ENCODE measurements at regions not wholly inside any gene's neighbourhood (a gene's known extent, or its start where the extent isn't known, plus 50 kb on each side); places are given as distances from the start of the nearest gene placed in this dataset.
A peak's percentile ranks its signal among the peaks of the same experiment; 100 is the strongest.

DNA sequence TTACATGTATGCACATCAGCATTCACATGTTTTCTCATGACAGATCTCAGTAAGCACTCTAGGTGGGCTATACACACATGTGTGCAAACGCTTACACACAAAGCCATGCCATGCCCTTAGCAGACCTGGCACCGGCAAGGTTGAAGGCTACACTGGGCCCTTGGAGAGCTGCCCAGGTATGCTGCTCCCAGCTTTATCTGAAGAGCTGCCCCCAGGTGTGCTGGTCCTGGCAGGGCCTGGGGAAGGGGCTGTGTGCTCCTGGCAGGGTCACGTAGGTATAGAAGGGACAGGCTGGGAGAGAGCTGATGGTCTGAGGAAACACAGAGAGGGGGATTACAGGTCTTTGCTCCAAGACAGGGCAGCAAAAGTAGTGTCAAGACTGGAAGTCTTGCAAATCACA lies 146.7 kb upstream of the VANGL1 start:
- DNase-seq (ENCODE audit: extremely low read depth, low read depth), result no peak

DNA sequence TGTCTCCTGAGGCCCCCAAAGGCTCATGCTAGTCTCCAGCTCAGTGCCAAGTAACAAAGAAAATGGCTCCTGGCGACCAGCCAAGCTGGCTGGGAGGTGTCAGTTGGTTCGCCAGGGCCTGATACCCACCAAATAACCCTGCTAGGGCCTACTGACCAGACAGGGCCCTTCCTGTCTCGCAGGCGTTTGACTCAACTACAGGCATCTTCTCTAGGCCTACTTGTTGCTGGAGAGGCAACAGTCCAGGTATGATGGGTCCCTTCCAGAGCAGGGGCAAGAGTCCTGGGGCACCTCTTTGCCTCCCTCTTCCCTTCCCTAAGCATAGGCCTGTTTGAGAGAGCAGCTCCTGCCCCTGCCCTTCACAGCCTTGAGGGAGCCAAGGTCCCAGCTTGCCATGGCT lies 147.9 kb upstream of the VANGL1 start:
- no peak for DNase-seq (ENCODE audit: extremely low read depth, low read depth)

DNA sequence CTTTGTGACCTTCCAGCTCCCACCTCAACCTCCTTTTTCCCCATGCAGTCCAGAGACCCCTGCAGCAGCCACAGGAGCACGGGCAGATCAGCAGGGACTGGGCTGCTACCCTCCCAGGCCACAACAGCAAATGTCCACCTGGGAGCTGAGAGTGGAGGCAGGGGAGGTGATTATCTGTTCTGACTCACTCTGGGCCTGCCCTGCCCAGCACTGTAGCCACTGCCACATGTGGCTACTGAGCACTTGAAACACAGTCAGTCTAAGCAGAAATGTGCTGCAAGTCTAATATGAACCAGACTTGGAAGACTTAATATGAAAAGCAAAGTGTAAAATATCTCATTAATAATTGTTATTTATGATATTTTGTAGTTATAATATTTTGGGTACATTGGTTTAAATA lies 148.9 kb upstream of the VANGL1 start:
- no peak for DNase-seq (ENCODE audit: extremely low read depth, low read depth)

DNA sequence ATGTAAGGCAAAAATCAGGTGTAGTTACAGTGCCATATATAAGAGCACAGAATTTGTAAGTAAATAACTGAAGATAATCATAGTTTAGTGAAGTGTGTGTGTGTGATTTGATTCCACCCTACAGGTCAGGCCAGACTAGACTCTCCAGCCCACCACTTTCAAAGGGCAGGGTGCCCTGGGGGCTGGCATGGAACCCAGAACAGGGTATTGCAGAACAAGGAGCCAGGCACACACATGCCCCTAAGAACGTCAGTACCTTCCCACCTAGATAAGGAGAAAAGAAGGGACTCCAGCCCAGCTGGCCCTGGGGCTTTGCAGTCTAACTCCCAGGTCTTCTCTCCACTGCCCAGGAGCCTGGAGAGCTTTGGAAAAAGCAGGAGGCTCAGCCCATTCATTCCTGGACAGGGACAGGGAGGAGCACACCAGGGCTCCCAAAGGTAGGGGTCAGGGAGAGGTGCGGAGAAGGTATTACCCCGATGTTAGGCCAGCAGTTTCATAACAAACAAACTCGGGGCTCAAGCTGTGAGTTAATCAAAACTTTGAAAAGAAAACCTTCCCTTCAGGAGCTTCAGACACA lies 149.7 kb upstream of the VANGL1 start:
- no peak for DNase-seq (ENCODE audit: extremely low read depth, low read depth)

DNA sequence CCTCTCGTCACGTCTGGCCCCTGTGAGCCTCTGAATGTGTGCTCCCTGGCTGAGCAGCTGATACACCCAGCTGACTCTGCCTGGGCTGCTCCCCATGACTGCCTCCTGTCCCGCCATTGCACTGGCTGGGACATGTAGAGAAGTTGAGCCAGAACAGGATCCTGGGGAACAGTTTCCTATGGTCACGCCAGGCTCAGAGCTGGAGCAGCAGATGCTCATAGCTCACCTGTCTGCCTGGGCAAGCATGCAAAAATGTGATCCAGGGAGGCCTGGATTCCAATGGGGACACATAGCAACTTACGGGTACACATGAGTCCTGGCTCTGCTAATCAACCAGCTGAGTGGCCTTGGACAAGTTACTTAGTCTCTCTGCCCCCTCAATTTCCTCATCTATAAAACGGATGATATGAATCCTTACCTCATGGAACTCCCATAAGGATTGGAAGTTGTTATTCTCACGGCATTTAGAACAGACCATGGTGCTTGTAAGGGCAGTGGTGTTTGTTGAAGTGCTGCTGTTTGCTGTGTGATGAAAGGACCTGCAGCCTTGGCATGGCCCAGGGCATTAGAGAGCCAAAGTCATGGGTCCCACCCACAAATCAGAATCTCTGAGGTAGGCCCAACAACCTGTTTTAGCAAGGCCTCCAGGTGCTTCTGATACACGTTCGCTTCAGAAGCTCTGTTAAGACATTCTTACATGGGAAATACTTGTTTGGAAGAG lies 150.3 kb upstream of the VANGL1 start:
- no peak for DNase-seq (ENCODE audit: extremely low read depth, low read depth)

DNA sequence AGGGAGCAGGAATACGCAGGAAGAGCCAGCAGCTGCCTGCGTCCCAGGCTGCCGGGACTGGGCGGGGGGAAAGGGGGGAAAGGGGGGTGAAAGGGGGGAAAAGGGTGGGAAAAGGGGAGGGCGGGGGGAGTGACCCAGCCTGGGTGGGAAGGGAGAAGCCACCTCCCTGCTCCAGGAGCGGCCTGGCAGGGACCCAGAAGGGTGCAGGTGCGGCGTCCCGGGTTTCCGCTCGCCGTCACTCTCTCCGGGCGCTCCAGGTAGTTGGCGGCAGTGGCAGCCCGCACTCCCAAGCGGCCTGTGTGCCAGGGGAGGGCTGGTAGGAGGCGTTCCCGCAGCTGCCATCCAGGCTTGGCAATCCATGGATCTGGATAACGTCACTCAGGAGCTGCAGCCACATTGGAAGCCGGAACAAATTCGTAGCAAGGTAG lies 141.0 kb upstream of the NGF start:
- DNase-seq (ENCODE audit: extremely low read depth, low read depth), result no peak

DNA sequence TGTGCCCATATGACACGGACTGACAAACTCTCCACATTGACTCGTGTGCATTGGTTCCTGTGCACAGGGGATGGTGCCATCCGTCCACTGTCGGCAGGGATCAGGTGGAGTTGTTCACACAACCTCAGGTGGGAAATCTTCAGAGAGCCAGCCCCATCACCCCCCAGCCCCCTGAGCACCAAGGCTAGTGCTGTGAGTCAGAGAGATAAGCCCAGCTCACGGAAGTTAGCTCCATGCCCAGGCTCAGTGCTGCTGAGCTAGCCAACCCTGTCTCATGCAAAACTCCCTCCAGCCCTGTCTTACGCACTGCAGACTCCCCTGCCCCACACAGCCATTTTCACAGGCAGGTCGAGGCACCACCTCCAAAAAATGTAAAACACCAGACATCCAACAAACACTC lies 139.0 kb upstream of the NGF start:
- DNase-seq (ENCODE audit: extremely low read depth, low read depth), result no peak

DNA sequence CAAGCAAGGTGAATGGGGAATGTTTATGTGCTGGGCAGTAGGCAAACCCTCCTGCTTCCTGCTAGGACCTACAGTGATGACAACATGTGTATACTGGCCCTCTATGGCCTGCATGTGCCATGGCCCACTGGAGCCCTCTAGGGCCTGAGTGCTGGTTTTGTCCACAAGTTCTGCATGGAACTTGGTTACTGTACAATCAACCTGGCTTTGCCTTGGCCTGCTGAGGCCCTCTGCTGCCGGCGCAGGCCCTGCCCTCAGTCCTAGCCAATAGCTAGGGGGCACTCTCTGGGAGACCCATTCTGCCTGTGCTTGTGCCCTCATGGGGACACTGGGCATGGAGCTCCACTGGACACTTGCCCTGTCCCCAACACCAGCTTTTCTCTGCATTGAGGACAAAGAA lies 138.6 kb upstream of the NGF start:
- DNase-seq (ENCODE audit: extremely low read depth, low read depth), result no peak

DNA sequence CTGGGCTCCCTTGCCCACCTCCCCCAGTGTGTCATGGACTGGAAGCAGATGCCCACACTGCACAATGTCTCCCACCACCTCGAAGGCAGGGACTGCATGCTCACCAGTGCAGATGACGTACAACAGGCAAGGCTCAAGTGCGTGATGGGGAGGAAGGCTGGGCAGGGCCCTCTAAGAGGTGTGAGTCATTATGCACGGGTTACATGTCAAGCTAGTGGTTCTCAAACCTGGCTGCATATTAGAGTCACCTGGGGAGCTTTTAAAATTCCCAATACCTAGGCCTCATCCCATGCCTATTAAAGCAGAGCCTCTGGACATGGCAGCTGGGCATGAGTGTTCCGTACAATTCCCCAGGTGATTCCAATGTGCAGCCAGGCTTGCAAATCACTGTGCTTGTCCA lies 137.9 kb upstream of the NGF start:
- no peak for DNase-seq (ENCODE audit: extremely low read depth, low read depth)

DNA sequence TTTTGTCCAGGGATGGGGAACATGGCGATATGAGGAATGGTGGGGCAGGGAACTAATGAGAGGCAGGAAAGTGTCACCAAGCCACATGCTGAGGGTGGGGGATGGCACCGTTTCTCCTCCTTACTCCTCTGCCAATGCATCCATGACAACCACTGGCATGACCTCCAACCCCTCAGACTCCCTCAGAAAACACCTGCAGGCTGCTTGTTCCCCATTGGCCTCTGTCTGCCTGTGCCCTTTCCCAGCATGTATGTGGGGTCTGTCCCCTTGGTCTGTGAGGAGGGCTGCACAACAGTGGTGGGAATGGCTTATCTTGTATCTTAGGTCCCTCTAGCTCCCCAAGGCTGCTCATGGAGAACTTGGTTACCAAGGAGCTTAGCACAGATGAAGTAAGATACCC lies 137.2 kb upstream of the NGF start:
- no peak for DNase-seq (ENCODE audit: extremely low read depth, low read depth)

DNA sequence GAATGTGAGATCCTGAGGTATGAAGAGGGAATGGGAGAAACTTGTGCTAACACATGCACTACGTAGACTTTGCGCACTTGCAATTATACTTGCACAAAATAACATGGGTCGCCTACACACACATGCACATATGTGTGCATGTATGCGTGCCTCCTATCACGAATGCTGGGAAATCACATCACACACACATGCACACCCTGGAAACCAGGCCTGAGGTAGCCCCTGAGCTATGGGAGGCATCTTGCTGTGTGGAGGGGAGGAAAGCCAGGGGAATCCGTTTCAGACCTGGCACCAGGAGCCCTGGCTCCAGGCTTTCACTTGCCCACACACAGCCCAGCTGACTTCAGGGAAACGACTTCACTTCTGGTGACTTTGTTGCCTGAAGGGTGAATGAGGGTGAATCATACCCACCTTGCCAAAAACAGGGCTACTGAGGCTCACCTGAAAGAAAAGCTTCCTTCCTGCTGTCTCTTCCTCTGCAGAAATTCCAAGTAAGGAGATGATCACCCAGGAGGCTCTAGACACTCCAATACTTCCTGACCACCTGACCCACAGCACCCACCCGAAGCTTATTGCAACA lies 136.0 kb upstream of the NGF start:
- DNase-seq (ENCODE audit: extremely low read depth, low read depth), result no peak

DNA sequence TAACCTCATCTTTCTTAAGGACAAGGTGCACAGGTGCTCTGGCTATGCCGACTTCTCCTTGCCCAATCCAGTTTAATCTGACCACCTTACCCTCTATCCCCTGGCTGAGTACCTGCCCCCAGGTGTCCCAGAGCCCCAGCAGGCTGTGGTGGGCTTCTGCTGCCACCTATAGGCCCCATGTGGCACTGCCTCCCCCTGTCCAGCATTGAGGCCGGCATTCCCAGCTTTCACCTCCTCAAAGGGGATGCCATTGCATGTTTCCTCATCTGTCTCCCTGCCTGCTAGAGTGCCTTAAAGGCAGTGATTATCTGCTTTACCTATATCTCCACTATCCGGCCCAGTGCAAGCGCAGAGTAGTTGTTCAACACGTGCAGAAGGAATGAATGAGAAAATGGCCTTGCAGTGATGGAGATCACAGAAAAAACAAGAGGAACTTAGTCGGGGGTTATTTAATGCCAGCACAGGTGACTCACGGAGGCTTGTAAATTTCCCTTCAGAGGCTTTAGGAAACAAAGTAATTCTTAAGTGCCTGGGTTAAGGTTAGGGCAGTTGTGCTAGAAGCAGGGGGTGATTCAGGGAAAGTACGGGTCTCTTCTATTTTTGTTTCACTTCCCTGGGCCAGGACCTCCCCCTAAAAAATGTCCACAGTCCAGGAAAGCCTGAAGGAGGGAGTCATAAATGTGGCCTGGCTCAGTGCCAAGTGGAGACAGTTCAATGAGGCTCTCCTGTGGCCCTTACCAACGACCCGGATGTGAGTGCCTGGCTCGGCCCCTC lies 131.8 kb upstream of the NGF start:
- peak; percentile 22 for DNase-seq (ENCODE audit: extremely low read depth, low read depth)

DNA sequence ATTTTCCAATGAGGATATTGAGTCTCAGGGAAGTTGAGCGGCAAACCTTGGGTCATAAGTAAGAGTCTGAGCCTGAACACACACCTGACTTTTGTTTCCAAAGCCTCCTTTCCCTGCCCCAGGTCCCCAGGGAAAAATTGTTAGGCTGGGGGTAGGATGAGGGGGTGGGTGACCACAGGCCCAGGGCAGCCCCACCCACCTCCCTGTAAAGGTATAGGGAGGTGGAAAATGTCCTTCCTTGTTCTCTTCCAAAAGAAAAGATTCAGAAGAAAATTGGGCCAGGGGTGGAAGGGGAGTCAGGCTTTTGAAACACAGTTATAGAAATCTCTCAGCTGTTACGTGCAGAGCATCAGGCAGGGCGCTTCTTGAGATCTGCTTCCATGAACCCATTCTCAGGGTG lies 129.7 kb upstream of the NGF start:
- no peak for DNase-seq (ENCODE audit: extremely low read depth, low read depth)

DNA sequence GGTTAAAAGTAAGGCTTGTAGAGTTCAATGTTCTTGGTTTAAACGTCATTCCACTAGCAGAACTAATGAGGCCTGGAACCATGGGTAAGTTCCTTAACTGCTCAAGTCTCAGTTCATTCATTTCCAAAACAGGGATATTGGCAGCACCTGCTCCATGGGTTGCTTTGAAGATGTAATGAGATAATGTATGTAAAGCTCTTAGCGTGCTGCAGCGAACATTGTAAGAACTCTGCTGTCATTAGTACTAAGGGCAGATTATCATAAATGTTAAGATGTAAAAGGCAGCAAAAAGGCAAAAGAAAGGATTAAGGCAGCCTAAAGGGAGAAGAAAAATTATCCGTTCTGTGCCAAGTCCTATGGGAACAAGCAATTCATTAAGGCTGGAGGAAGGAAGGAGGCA lies 129.1 kb upstream of the NGF start:
- DNase-seq (ENCODE audit: extremely low read depth, low read depth), result no peak

DNA sequence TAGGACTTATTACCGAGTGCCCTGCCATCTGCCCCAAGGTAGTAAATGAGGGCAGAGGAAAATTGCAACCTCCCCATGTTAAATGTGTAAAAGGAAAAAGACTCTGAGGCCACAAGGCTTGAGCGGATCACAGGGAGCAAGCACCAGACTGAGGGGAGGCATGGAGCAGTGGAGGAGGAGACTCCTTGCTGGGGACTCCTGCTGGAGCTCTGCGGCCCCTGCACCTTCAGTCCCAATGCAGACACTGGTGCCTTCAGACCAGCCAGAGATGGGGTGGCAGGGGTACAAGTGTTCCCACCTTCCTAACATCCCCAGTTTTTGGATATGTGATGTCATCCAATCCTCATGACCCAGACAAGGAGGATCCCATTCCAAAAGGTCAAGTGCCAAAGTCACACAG lies 128.4 kb upstream of the NGF start:
- no peak for DNase-seq (ENCODE audit: extremely low read depth, low read depth)

DNA sequence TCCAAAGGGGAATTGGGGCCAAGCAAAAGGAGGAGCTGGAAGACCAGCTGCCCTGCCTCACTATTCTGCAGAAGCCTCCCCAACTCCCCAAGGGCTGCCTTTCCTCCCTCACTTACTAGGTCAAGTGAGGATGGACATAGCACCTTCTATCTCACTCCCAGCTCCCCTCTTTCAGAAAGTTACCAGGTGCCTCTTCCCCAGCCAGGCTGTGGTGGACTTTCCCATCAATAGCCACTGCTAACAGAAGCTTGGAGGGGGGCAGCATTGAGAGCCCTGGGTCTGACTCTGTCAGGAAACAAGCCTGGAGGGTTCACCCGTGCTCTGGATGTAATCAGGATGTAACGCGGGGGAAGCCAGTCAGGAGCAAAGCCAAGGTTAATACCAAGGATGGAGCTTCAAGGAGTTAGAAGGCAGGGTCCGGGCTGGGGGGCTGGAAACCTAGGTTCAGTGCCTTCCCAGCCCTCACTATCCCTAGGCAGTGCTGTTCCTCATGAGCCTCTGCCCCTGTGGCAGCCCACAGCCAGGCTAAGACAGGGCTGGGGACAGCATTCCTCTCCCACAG lies 127.8 kb upstream of the NGF start:
- no peak for DNase-seq (ENCODE audit: extremely low read depth, low read depth)

DNA sequence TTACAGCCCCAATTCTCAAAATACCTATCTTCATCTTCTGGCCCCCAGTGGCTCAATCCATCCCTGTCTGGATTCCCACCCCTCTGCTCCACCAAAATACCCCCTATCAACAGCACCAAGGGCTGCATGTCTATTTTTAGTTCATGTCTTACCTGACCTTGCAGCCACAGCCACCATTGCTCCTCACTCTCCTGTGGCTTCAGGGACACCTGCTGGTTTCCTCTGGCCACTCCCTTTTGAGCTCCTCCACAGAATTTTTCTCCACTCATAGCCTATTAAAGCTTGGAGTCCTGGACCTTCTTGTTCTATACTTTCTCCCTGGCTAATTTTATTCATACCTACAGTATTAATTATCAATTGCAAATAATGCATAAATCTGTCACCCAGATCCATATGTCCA lies 125.3 kb upstream of the NGF start:
- DNase-seq (ENCODE audit: extremely low read depth, low read depth), result no peak

DNA sequence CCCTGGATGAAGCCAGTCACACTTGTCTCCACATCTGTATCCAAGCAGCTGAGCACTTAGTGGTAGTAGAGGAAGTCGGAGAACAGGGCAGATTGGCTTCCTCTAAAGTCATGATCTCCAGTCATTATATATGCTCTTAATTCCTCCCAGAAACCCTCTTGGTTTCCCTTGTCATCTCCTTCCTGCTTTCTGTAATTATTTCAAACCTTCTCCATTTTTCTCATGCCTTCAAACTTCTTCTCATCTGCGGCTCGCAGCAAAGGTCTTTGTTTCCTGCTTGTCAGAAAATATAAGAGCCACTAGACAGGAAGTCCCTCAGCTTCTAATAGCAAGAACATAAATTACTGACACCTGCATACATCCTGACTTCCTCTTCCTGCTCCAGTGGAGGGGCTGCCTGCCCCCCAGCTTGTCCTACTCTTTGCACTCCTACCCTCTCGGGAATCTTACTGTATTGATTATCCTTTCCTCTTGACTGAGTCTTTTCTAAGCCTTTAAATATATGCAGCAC lies 124.6 kb upstream of the NGF start:
- no peak for DNase-seq (ENCODE audit: extremely low read depth, low read depth)

DNA sequence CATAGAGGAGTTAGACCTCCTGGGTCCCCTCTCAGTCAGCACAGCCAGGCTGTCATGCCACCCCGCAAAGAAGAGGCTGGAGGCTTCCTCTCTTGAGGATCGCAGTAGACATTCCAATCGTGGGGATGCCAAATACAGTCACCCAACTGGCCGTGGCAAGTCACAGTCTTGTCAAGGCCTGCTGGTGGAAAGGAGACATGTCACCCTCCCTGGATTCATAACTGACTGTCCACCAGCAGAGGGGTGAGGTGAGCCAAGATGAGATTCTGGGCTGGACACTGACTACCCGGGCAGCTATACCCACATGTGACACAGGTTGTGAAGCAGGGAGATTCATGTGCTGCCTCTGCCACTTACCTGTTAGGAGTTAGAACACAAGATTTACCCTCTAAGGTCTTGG lies 123.5 kb upstream of the NGF start:
- no peak for DNase-seq (ENCODE audit: extremely low read depth, low read depth)

DNA sequence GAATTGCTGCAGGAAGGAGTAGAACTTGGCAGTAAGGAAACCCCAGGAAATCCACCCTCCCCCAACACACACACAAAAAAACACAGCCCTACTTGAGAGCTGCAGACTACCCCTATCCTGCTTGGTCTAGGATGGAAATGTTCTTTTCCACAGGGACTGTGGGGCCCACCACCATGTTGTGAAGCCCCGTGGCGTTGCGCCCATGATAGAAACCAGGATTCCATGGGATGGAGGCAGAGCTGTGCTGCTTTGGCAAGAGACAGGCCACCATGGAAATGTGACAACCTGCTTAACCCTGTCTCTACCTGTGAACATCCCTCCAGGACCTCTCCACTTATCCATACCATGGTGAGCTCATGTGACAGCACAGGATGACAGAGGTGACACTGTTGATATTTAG lies 121.1 kb upstream of the NGF start:
- DNase-seq (ENCODE audit: extremely low read depth, low read depth), result no peak

DNA sequence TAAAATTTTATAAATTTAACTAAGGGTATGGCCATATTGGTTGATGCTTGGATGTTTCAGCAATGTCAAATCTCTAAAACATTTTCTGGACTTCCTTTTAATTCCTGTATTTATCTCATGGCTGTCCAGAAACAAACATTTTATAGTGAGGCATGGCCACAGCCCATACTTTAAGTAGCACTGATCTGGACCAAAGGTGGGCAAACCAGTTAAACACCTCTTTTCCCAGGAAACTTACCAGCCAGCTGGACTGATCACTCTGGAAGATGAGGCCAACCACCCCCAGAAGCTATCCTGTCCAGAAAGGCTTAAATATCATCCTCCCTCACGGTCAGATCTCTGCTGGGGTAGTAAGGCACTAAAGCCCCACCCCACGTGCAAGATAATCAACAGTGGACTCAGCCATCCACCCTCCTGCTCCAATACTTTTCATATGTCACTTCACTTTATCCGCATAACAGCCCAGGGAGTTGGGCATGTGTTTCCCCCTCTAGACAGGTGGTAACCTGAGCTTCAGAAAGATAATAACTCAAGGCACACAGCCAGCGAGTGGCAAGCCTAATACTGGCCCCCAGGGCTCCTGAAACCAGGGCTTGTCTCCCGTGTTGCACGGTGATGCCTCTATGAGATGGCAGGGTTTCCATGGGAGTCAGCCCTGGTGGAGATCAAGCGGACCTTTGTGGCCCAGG lies 120.5 kb upstream of the NGF start:
- no peak for DNase-seq (ENCODE audit: extremely low read depth, low read depth)

Measured in NCI-H460 (cell line).